Mesendoderm (in vitro differentiated cells): ENCODE measurements at regions not wholly inside any gene's neighbourhood (a gene's known extent, or its start where the extent isn't known, plus 50 kb on each side); places are given as distances from the start of the nearest gene placed in this dataset.
A peak's percentile ranks its signal among the peaks of the same experiment; 100 is the strongest.

ENCODE experiments used
- DNase-seq: peaks from one replicate; pipeline ENCODE4 v3.0.0; 2013
- H2AK5ac ChIP-seq: 2 replicates; pipeline ENCODE4 v1.6.1; 2013; ENCODE audit warnings: low read length, inconsistent platforms
- H2BK120ac ChIP-seq: 2 replicates; pipeline ENCODE4 v1.6.1; 2013; ENCODE audit warnings: low read depth, mild to moderate bottlenecking, low read length, moderate library complexity, mixed read lengths
- H2BK15ac ChIP-seq: replicated peaks from 2 replicates; pipeline ENCODE4 v1.6.1; 2013; ENCODE audit warnings: low read depth, mild to moderate bottlenecking, moderate library complexity
- H2BK5ac ChIP-seq: 2 replicates; pipeline ENCODE4 v1.6.1; 2013; ENCODE audit warnings: low read length, inconsistent platforms
- H3K18ac ChIP-seq: 2 replicates; pipeline ENCODE4 v1.6.1; 2013; ENCODE audit warnings: mild to moderate bottlenecking, low read length, mixed read lengths
- H3K23ac ChIP-seq: one replicate; pipeline ENCODE4 v1.6.1; 2013; ENCODE audit warnings: low read length
- H3K27ac ChIP-seq: 2 replicates; pipeline ENCODE4 v1.5.1; 2013; ENCODE audit warnings: low read depth, mild to moderate bottlenecking, inconsistent platforms, low read length, moderate library complexity
- H3K27me3 ChIP-seq: 2 replicates; pipeline ENCODE4 v1.6.1; 2013; ENCODE audit warnings: low read length, control low read depth, mild to moderate bottlenecking, inconsistent platforms; ENCODE audit not compliant: insufficient read depth, poor library complexity
- H3K36me3 ChIP-seq: 2 replicates; pipeline ENCODE4 v1.6.1; 2013; ENCODE audit warnings: low read length, inconsistent platforms; ENCODE audit not compliant: control insufficient read depth, insufficient read depth
- H3K4ac ChIP-seq: one replicate; pipeline ENCODE4 v1.6.1; 2013; ENCODE audit warnings: low read depth, mild to moderate bottlenecking, low read length, moderate library complexity
- H3K4me1 ChIP-seq: 2 replicates; pipeline ENCODE4 v1.6.1; 2013; ENCODE audit warnings: low read depth, low read length, inconsistent platforms; ENCODE audit not compliant: control insufficient read depth
- H3K4me2 ChIP-seq: 2 replicates; pipeline ENCODE4 v1.6.1; 2013; ENCODE audit warnings: low read length
- H3K4me3 ChIP-seq: 2 replicates; pipeline ENCODE4 v1.5.1; 2013; ENCODE audit warnings: mild to moderate bottlenecking, low read length
- H3K56ac ChIP-seq: one replicate; pipeline ENCODE4 v1.6.1; 2013; ENCODE audit warnings: low read length
- H3K79me1 ChIP-seq: 2 replicates; pipeline ENCODE4 v1.6.1; 2013; ENCODE audit warnings: low read length, inconsistent platforms
- H3K79me2 ChIP-seq: 2 replicates; pipeline ENCODE4 v1.6.1; 2013; ENCODE audit warnings: mild to moderate bottlenecking, low read length; ENCODE audit not compliant: control insufficient read depth, insufficient read depth
- H3K9ac ChIP-seq: 2 replicates; pipeline ENCODE4 v1.6.1; 2013; ENCODE audit warnings: low read length, inconsistent platforms
- H4K5ac ChIP-seq: one replicate; pipeline ENCODE4 v1.6.1; 2013; ENCODE audit warnings: low read length
- H4K8ac ChIP-seq: one replicate; pipeline ENCODE4 v1.6.1; 2013; ENCODE audit warnings: low read depth, mild to moderate bottlenecking, control low read depth, low read length, moderate library complexity
- WGBS: extraction: QIAGEN DNeasy Blood & Tissue Kit; methylation state at CpG from one replicate; pipeline ENCODE4 v1.1.7; 2013; ENCODE audit warnings: low lambda C conversion rate, missing lambda C conversion rate; ENCODE audit not compliant: insufficient coverage; ENCODE audit errors: extremely low coverage; 5-methylcytosine and 5-hydroxymethylcytosine counted together

GRCh38 chr15:46409841-46410301 is 775.0 kb downstream of the SQOR start:
- H4K5ac ChIP-seq, result no peak overlapping the region
- no CpG with 5 or more reads among the region's 4 CpGs for WGBS
- H3K27ac ChIP-seq, result no peak overlapping the region

GRCh38 chr15:46410705-46411104 is 775.9 kb downstream of the SQOR start:
- H3K4me3 ChIP-seq, result no peak overlapping the region
- H2AK5ac ChIP-seq, result no peak overlapping the region
- H3K18ac ChIP-seq, result no peak overlapping the region
- no peak overlapping the region for H4K5ac ChIP-seq
- no peak overlapping the region for H2BK5ac ChIP-seq
- H2BK15ac ChIP-seq, result no peak overlapping the region
- no peak overlapping the region for H4K8ac ChIP-seq
- no peak overlapping the region for H3K23ac ChIP-seq
- no peak overlapping the region for H3K4me2 ChIP-seq
- no peaks in the 10 kb centered on the region for H3K36me3 ChIP-seq
- H3K79me1 ChIP-seq, result no peaks in the 10 kb centered on the region
- no peak overlapping the region for H3K4ac ChIP-seq
- no peaks in the 10 kb centered on the region for H3K27me3 ChIP-seq
- no peak for DNase-seq
- no peak overlapping the region for H3K56ac ChIP-seq
- no peak overlapping the region for H2BK120ac ChIP-seq
- WGBS, result no CpG with 5 or more reads among the region's 2 CpGs
- no peaks in the 10 kb centered on the region for H3K79me2 ChIP-seq
- no peaks in the 10 kb centered on the region for H3K4me1 ChIP-seq
- H3K27ac ChIP-seq, result no peak overlapping the region
- H3K9ac ChIP-seq, result no peak overlapping the region

More at GRCh38 chr15:46409841-46410301, 775.0 kb downstream of the SQOR start:
- H2AK5ac ChIP-seq, result no peak overlapping the region
- no peaks in the 10 kb centered on the region for H3K36me3 ChIP-seq
- H3K4me3 ChIP-seq, result no peak overlapping the region
- H2BK5ac ChIP-seq, result no peak overlapping the region
- no peaks in the 10 kb centered on the region for H3K4me1 ChIP-seq
- H3K56ac ChIP-seq, result no peak overlapping the region
- no peak overlapping the region for H3K9ac ChIP-seq
- no peak overlapping the region for H4K8ac ChIP-seq
- H3K18ac ChIP-seq, result no peak overlapping the region
- H3K4ac ChIP-seq, result no peak overlapping the region
- H2BK120ac ChIP-seq, result no peak overlapping the region
- H3K4me2 ChIP-seq, result no peak overlapping the region
- H3K27me3 ChIP-seq, result no peaks in the 10 kb centered on the region
- no peaks in the 10 kb centered on the region for H3K79me2 ChIP-seq
- no peak overlapping the region for H2BK15ac ChIP-seq
- H3K23ac ChIP-seq, result no peak overlapping the region
- no peaks in the 10 kb centered on the region for H3K79me1 ChIP-seq
- no peak for DNase-seq

- WGBS, result no CpG with 5 or more reads among the region's 2 CpGs
- H2AK5ac ChIP-seq, result no peak overlapping the region
Measured at GRCh38 chr15:46411900-46412299, 777.1 kb downstream of the SQOR start.

GRCh38 chr15:46413799-46414198 is 779.0 kb downstream of the SQOR start:
- no peak overlapping the region for H3K18ac ChIP-seq
- H3K4ac ChIP-seq, result no peak overlapping the region
- H3K27me3 ChIP-seq, result no peaks in the 10 kb centered on the region
- no peaks in the 10 kb centered on the region for H3K79me2 ChIP-seq
- H2AK5ac ChIP-seq, result no peak overlapping the region
- H2BK15ac ChIP-seq, result no peak overlapping the region
- no peak overlapping the region for H4K5ac ChIP-seq
- no peaks in the 10 kb centered on the region for H3K79me1 ChIP-seq
- H3K4me3 ChIP-seq, result no peak overlapping the region
- WGBS, result no CpG with 5 or more reads among the region's 1 CpG
- H2BK120ac ChIP-seq, result no peak overlapping the region
- no peak overlapping the region for H3K56ac ChIP-seq
- no peaks in the 10 kb centered on the region for H3K4me1 ChIP-seq
- H3K23ac ChIP-seq, result no peak overlapping the region
- H3K27ac ChIP-seq, result no peak overlapping the region
- no peak overlapping the region for H3K9ac ChIP-seq
- H3K4me2 ChIP-seq, result no peak overlapping the region
- no peak overlapping the region for H4K8ac ChIP-seq
- peak; percentile 49 for DNase-seq
- no peaks in the 10 kb centered on the region for H3K36me3 ChIP-seq
- no peak overlapping the region for H2BK5ac ChIP-seq

More at GRCh38 chr15:46411900-46412299, 777.1 kb downstream of the SQOR start:
- no peak overlapping the region for H3K9ac ChIP-seq
- no peak overlapping the region for H3K4ac ChIP-seq
- no peak overlapping the region for H2BK120ac ChIP-seq
- no peak overlapping the region for H3K4me3 ChIP-seq
- no peak overlapping the region for H3K56ac ChIP-seq
- no peak overlapping the region for H3K4me2 ChIP-seq
- H4K8ac ChIP-seq, result no peak overlapping the region
- H4K5ac ChIP-seq, result no peak overlapping the region
- H3K27ac ChIP-seq, result no peak overlapping the region
- no peak overlapping the region for H3K18ac ChIP-seq
- H2BK5ac ChIP-seq, result no peak overlapping the region
- no peaks in the 10 kb centered on the region for H3K4me1 ChIP-seq
- H2BK15ac ChIP-seq, result no peak overlapping the region
- H3K79me2 ChIP-seq, result no peaks in the 10 kb centered on the region
- no peak for DNase-seq
- H3K36me3 ChIP-seq, result no peaks in the 10 kb centered on the region
- no peaks in the 10 kb centered on the region for H3K79me1 ChIP-seq
- H3K27me3 ChIP-seq, result no peaks in the 10 kb centered on the region
- no peak overlapping the region for H3K23ac ChIP-seq

GRCh38 chr15:46416544-46416943 is 781.7 kb downstream of the SQOR start:
- no peak overlapping the region for H3K27ac ChIP-seq

GRCh38 chr15:46420990-46421389 is 786.2 kb downstream of the SQOR start:
- no peak overlapping the region for H3K23ac ChIP-seq
- DNase-seq, result no peak

More at GRCh38 chr15:46416544-46416943, 781.7 kb downstream of the SQOR start:
- Histone ChIP-seq H3K9ac (no peak overlapping the region), H3K4me3 (no peak overlapping the region), H3K36me3 (no peaks in the 10 kb centered on the region), H2AK5ac (no peak overlapping the region), H3K56ac (no peak overlapping the region), H4K5ac (no peak overlapping the region), H3K79me1 (no peaks in the 10 kb centered on the region), H3K23ac (no peak overlapping the region), H3K79me2 (no peaks in the 10 kb centered on the region), H3K4ac (no peak overlapping the region), H3K4me2 (no peak overlapping the region), H3K27me3 (no peaks in the 10 kb centered on the region), H3K4me1 (no peaks in the 10 kb centered on the region), H2BK15ac (no peak overlapping the region), H4K8ac (no peak overlapping the region), H2BK5ac (no peak overlapping the region), H2BK120ac (no peak overlapping the region), H3K18ac (no peak overlapping the region)
- DNase-seq, result no peak
- no CpG with 5 or more reads among the region's 1 CpG for WGBS

More at GRCh38 chr15:46420990-46421389, 786.2 kb downstream of the SQOR start:
- no peak overlapping the region for H4K8ac ChIP-seq
- no peak overlapping the region for H3K18ac ChIP-seq
- H3K27me3 ChIP-seq, result no peaks in the 10 kb centered on the region
- H3K36me3 ChIP-seq, result no peaks in the 10 kb centered on the region
- no peak overlapping the region for H2AK5ac ChIP-seq
- H3K4ac ChIP-seq, result no peak overlapping the region
- no peak overlapping the region for H2BK120ac ChIP-seq
- no peak overlapping the region for H3K56ac ChIP-seq
- H3K4me1 ChIP-seq, result no peaks in the 10 kb centered on the region
- no peak overlapping the region for H3K4me2 ChIP-seq
- H3K4me3 ChIP-seq, result no peak overlapping the region
- H4K5ac ChIP-seq, result no peak overlapping the region
- no peak overlapping the region for H2BK5ac ChIP-seq
- H3K27ac ChIP-seq, result no peak overlapping the region
- WGBS, result no CpG with 5 or more reads among the region's 1 CpG
- no peaks in the 10 kb centered on the region for H3K79me2 ChIP-seq
- no peak overlapping the region for H3K9ac ChIP-seq
- no peaks in the 10 kb centered on the region for H3K79me1 ChIP-seq
- no peak overlapping the region for H2BK15ac ChIP-seq
